HG03280 (cell line): ENCODE measurements at regions not wholly inside any gene's neighbourhood (a gene's known extent, or its start where the extent isn't known, plus 50 kb on each side); places are given as distances from the start of the nearest gene placed in this dataset.
A peak's percentile ranks its signal among the peaks of the same experiment; 100 is the strongest.
"Not testable (repeated sequence)": the region's sequence is repeated elsewhere in the genome, so short reads cannot be mapped to it uniquely, and the experiment has no call there.

Experiments used
- ATAC-seq: cut with Tn5 transposase; IDR thresholded peaks from one replicate; pipeline ENCODE4 v1.9.1; 2021; ENCODE audit warnings: mild to moderate bottlenecking, moderate library complexity; ENCODE audit not compliant: unreplicated experiment

DNA sequence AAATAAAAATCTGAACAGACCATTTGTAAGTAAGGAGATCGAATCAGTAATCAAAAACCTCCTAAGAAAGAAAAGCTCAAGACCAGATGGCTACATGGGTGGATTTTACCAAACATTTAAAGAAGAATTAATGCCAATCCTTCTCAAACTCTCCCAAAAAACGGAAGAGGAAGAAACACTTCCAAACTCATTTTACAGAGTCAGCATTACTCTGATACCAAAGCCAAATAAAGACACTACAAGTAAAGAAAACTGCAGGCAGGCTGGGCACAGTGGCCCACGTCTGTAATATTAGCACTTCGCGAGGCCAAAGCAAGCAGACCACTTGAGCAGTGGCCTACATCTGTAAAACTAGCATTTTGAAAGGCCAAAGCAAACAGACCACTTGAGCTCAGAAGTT is 159.8 kb downstream of the DPY19L2 start:
- ATAC-seq = no peak

DNA sequence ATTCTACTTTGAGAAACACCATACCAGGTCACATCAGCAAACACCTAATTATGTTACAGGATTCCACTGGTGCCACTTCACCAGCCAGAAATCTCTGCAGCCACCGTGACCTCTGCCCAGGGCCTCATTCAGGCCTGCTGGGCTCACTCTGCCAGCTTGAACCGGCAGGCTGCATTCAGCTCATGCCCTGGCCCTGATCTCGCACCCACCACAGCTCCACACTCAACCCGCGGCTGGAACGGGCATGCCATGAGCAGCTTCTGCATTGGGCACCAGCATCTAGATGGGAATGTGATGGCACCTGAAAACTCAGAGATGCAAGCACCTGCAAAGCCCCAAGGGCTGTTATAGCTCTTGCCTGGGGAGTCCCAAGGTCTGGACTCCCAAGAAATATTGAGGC is 168.7 kb downstream of the DPY19L2 start:
- ATAC-seq = no peak

DNA sequence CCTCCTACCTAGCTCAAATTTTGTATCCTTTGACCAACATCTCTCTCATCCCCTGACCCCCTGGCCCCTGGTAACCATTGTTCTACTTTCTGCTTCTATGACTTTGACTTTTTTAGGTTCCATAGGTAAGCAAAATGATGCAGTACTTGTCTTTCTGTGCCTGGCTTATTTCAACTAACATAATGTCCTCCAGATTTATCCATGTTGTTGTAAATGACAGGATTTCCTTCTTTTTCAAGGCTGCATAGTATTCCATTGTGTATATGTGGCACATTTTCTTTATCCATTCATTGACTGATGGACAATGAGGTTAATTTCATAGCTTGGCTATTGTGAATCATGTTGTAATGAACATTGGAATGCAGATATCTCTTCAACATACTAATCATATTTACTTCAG is 170.1 kb downstream of the DPY19L2 start:
- no peak for ATAC-seq

DNA sequence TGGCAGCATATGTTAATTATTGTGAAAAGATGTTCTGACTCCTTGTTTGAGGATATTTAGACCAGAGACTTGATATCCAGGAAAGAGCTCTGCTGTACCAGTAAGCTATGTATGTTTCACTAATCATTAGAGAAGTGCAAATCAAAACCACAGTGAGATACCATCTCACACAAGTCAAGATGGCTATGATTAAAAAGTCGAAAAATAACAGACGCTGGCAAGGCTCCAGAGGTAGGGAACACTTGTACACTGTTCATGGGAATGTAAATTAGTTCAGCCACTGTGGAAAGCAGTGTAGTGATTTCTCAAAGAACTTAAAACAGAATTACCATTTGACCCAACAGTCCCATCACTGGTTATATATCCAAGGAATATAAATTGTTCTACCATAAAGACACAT is 171.6 kb downstream of the DPY19L2 start:
- no peak for ATAC-seq

DNA sequence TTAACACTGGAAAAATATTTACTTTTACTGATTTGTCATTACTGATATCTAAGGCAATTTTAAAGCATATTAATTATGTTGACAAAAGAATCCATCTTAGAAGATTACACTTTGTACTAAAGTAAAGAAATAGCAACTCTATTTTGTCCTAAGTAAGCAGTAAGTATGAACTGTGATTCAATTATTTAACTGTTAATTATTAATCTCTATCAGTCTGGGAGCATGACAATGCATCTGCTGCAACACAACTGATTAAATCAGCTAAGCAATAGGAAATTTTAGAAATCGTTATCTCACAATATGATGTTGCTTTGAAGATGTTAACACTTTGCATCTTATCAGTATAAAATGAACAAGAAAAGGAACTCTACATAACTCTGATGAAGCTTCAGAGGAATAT is 172.3 kb downstream of the DPY19L2 start:
- ATAC-seq = no peak

DNA sequence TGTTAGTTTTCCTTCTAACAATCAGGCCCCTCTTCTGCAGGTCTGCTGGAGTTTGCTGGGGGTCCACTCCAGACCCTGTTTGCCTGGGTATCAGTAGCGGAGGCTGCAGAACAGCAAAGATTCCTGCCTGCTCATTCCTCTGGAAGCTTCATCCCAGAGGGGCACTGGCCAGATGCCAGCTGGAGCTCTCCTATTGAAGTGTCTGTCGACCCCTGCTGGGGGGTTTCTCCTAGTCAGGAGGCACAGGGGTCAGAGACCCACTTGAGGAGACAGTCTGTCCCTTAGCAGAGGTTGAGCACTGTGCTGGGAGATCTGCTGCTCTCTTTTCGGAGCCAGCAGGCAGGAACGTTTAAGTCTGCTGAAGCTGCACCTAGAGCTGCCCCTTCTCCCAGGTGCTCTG is 174.9 kb downstream of the DPY19L2 start:
- ATAC-seq = not testable (repeated sequence)

DNA sequence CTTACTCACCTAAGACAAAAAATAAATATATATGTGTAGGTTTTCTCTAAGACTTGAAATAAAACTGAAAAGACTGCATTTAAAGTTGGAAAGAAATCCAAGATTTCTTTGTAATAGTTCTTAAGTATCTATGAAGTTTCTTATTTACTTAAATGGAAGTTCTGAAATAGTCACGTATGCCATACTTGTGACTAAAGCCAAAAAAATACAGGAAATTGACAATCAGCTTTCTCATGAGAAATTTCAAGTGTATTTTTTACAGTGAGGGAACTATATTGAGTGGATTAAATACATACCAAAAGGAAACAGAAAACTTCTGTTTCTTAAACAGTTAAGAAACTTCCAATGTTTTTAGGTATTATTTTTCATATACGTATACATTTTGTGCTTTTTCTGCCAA is 188.1 kb downstream of the DPY19L2 start:
- ATAC-seq = no peak

DNA sequence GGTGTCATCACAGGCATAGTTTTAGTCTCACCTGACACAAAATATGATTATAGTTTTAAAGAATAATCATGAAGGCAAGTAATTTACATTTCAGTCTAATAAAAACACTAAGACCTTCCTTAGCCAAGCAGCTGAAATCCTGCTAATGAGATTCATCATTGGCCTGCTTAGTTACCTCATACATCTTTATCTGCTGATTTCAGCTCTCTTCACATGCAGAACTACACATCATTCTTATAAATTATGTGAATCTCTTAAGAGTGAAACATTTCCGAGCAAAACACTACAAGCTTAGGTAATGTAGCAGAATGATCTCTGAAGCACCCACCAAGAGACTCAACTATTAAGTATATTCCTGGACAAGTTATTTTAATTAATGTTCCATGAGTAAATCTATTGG is 198.1 kb downstream of the DPY19L2 start:
- no peak for ATAC-seq

DNA sequence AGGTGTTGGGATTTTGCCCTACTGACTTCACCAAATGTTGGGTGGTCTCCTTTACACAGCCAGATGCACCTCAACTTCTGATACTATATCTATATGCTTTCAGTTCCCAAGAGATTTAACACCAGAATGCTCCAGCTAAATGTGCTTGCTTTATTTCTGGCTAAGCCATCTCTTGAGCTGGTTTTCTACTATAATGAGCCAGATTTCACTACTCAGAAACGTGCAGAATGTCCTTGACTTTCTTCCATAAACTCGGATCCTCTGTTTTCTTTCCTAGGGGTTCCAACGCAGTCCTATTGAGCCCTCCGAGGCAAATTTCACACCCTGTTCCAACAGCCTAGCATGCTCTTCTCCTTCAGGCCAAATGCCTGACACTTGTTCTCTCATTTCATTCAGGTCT is 200.3 kb downstream of the DPY19L2 start:
- ATAC-seq = no peak

DNA sequence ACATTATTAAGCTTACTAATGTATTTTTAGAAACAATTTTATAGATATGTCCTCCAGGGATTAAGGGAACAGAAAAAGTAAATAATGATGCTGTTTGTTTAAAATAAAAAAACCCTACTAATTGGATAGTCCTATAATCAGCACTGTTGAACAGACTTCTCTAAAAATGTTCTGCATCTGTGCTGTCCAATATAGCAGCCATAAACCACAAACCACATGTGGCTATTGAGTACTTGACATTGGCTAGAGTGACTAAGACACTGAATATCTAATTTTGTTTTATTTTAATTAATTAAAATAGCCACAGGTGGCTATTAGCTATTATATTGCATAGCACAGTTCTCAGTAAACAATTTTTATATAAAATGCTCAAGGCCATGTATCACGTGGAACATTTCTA is 210.4 kb downstream of the DPY19L2 start:
- ATAC-seq = no peak

DNA sequence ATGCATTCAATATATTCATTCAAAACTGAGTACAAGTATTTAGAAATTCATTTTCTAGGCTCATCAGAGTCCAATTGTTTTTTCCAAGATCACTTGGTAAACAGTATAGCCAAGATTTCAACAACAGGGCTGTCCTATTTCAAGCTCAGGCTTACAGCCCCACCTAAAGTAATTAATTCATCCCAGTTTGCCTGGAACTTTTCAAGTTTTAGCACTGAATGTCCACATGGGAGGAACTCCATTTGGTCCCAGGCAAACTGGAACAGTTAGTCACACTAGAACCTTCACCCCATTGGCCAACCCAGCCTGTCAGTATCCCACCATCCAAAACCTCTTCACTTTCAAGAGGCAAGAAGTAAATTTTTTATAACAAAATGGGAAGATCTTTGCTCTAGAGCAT is 210.9 kb downstream of the DPY19L2 start:
- ATAC-seq = no peak

DNA sequence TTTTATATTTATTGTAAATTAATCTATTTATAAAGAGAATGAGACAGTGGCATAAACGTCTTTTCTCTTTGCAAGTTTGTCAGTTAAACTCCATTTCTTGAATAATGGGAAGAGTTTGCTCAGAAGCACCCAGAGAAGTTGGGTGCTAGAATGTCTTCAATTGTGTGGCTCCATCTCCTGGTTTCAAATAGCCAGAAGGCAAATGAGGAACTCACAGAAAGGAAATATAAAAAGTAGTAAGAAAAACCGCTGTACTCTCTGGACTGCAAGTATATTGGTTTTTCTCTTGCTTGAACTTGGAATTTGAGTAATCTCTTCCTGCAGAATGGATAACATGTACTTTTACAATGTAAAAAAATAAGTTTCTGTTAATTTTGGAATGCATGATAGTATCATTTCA is 217.5 kb downstream of the DPY19L2 start:
- ATAC-seq = no peak

DNA sequence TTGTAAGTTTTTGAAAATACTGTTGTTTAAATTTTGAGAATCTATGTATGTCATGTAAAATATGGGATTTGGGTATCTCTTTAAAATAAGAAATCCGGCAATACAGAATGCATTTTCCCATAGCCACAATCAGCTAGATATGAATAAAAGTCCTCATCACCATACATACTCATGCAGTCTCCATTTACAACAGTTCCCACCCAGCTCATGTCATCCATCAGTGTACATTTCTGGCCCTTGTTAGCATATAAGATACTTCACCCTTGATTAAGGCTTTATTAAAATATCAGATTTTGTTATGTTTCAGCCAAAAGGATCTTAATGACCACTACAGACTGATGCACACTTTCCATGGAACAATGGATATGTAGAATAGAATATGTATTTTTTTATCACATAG is 218.0 kb downstream of the DPY19L2 start:
- ATAC-seq = no peak

DNA sequence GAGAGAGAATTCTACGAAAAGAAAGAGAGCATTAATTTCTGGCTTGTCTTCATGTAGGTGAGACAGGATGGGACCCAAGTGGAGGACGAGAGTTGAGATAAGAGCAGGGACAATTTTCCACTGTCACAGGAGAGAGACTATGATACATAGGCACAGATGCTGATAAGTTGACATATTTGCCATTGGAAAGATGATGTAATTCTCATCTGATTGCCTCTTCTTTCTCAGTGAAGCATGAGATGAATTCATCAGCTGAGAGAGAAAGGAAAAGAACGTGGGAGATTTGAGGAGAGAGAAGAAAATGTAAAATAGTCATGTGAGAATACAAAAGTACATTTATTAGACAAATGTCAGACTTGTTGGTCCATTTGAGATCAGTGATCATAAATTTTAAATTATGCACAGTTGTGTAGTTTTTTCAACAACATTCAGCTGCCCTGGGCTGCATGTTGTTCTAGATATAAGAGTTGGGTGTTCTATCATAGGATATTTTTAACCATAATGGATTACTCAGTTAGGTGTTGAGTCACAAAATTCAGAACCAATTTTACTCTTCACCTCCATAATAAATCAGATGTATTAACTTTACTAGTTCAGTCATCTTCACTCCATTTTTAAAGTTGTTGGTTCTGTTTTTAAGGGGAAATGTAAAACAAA is 222.9 kb downstream of the DPY19L2 start:
- no peak for ATAC-seq

DNA sequence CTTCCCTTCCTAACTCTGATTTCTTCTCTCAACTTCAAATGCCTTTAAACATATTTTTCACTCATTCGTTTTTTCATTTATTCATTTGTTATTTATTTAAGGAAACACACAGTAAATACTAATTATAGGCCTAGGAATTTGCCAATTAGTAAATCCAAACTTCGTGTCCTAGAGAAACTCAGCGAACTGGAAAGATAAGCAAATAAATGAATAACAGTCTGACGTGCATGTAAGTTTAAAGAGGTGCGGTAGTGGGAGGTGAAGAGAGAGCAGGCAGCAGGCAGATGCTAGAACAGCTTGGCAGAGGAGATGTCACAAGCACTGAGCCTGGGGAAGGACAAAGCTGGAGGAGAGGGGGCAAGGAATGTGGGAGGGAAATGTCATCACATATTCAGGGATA is 228.2 kb downstream of the DPY19L2 start:
- no peak for ATAC-seq

DNA sequence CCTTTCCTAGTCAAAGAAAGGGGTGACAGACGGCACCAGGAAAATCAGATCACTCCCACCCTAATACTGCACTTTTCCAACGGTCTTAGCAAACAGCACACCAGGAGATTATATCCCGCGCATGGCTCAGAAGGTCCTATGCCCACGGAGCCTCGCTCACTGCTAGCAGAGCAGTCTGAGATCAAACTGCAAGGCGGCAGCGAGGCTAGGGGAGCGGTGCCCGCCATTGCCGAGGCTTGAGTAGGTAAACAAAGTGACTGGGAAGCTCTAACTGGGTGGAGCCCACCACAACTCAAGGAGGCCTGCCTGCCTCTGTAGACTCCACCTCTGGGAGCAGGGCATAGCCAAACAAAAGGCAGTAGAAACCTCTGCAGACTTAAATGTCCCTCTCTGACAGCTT is 233.9 kb downstream of the DPY19L2 start:
- ATAC-seq = not testable (repeated sequence)

DNA sequence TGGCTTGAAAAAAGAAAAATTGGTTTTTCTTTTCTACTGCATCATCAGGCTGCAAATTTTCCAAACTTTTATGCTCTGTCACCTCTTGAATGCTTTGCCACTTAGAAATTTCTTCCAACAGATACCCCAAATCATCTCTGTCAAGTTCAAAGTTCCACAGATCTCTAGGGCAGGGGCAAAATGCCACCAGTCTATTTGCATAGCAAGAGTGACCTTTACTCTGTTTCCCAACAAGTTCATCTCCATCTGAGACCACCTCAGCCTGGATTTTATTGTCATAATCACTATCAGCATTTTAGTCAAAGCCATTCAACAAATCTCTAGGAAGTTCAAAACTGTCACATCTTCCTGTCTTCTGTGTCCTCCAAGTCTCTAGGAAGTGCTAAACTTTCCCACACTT is 240.3 kb downstream of the DPY19L2 start:
- not testable (repeated sequence) for ATAC-seq

DNA sequence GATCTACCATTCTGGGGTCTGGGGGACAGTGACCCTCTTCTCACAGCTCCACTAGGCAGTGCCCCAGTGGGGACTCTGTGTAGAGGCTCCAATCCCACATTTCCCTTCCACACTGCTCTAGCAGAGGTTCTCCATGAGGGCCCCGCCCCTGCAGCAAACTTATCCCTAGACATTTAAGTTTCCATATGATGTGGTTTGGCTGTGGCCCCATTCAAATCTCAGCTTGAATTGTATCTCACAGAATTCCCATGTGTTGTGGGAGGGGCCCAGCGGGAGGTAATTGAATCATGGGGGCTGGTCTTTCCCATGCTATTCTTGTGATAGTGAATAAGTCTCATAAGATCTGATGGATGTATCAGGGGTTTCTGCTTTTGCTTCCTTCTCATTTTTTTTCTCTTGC is 241.3 kb downstream of the DPY19L2 start:
- ATAC-seq = not testable (repeated sequence)

DNA sequence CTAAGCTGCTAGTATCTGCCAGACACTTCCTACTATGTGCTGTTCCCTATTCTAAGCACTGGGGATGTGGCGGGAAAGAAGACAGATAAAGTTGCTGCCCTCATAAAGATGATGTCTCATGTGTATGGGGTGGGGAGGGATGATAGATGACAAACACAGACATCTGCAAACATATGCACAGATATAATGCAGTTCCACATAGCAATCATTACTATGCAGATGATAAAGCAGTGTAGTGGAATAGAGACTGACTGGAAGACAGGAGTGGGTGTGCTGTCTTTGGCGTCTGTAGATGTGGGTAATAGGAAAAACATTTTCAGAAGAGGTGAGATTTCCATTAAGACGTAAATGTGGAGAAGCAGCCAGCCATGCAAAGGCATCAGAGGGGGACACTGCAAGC is 243.6 kb downstream of the DPY19L2 start:
- ATAC-seq = no peak

DNA sequence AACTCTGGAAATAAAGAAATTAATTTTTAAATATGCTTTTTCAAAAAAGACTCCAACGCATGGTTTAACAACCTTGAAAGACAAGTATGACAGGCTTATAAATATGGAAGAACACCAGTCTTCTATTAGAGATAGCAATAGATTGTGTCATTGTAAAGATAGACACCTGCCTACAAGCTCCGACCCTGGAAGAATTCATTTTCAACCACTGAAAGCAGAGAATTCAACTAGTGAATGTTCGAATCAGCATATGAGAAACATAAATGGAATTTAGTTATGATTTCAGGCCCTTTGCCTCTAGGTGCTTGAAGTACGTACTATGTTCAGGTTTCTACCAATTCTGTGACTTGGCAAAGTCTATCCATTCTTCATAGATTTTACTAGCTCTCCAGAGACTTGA is 244.5 kb downstream of the DPY19L2 start:
- no peak for ATAC-seq

DNA sequence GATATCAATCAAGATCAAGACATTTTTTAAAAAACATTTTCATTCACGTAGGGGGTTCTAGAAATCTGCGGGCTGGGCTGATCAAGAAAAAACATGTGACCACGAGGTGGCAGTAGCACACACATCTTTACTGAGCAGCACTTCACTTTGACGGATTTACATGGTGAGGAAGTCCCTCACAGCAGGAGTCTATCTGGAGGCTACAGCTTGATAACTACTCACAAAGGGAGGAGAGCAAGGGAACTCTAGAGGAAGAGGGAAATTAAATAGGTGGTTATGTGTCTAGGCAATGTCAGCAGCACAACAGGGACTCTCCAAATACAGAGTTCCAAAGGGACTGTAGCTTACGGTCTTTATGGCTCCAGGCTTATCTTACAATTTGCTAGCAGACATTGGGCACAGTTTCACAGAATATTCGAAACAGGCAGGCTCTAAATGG is 248.1 kb downstream of the DPY19L2 start:
- peak; percentile 86 for ATAC-seq

DNA sequence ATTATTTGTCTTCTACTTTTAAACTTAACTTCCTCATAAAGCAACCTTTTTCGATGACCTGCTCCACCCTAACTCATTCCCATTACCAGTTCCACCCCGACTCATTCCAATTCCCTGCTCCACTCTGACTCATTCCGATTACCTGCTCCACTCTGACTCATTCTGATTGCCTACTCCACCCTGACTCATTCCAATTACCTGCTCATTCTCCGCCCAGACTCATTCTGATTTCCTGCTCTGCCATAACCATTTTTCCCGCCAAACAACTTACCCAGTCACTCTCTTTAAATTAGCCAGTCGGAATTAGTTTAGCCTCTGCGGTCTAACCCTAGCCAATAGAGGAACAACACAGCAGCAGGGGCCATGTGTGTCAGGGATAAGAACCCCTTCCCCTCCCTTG is 249.1 kb downstream of the DPY19L2 start:
- no peak for ATAC-seq

DNA sequence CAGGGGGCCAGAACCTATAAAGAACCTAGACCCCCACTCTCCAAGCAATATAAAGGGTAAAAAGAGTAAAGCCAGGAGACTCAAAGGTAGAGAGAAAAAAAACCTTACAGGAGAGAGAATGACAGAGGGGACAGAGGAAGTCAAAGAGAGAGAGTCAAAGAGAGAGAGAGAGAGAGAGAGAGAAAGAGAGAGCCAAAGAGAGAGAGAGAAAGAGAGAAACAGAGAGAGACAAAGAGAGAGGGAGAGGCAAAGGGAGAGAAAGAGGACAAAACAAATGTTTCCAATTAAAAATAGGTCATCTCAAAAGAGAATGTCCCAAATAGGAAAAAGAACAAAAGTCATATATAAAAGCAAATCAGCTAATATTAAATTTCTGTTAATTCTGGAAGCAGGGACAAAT is 251.5 kb downstream of the DPY19L2 start:
- ATAC-seq = no peak
